Prostate gland (tissue), 2 donors: ENCODE measurements at regions not wholly inside any gene's neighbourhood (a gene's known extent, or its start where the extent isn't known, plus 50 kb on each side); places are given as distances from the start of the nearest gene placed in this dataset.

Experiments used
- CTCF ChIP-seq, 4 experiments: fragments of 200-600 bp in 2 of 4; fragments of 450-650 bp in 2 of 4; sonication (generic) in 2 of 4; IDR thresholded peaks; 1 replicate in 3 of 4; 2 replicates in 1 of 4; pipeline ENCODE4 v1.5.1; 2016 to 2019; ENCODE audit warnings: antibody characterized with exemption in 4 of 4, mild to moderate bottlenecking in 2 of 4, moderate library complexity in 2 of 4
- POLR2A ChIP-seq: fragments of 450-650 bp; IDR thresholded peaks from one replicate; pipeline ENCODE4 v1.6.1; 2016; ENCODE audit warnings: antibody characterized with exemption, mild to moderate bottlenecking
- POLR2AphosphoS5 ChIP-seq: sonication (generic); formaldehyde crosslinking; IDR thresholded peaks from one replicate; pipeline ENCODE4 v1.6.1; 2017; ENCODE audit warnings: antibody characterized with exemption

DNA sequence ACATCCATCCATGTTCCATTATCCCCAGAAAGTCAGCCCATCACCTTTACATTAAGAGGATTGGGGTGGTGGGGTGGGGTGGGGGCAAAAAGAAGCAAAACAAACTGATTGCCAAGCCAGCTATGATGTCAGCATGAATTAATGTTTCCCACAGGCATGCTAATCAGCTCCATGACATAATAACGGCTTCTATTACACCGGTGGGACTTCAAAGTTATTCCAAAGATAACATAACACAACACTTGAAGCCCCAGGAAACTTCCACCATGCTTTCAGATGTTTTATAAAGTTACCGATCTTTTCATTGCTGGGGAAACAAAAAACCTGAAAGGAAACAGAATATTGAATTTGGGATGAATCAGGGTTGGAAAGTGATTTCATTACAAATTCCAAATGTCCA, 155.9 kb upstream of the IRX5 start:
- no peak for TF ChIP-seq CTCF (IDR thresholded peaks at IDR 0.05)
- TF ChIP-seq POLR2A = no peak
- no peak for TF ChIP-seq POLR2AphosphoS5
